ENCODE measurements at regions not wholly inside any gene's neighbourhood (a gene's known extent, or its start where the extent isn't known, plus 50 kb on each side); places are given as distances from the start of the nearest gene placed in this dataset.

- Histone ChIP-seq H3K4me2 (ENCODE audit: low read depth, low read length, poor library complexity, severe bottlenecking) (no peak overlapping the region), H3K4me1 (ENCODE audit: low read length) (no peaks in the 10 kb centered on the region), H3K36me3 (ENCODE audit: insufficient read depth, low read length) (no peaks in the 10 kb centered on the region), H3K9me3 (ENCODE audit: low read length) (no peaks in the 10 kb centered on the region), H3K27ac (ENCODE audit: low read length) (no peak overlapping the region), H3K9ac (ENCODE audit: low read length) (no peak overlapping the region), H3K9me2 (replicated peaks; ENCODE audit: insufficient read depth, low read length) (no peaks in the 10 kb centered on the region), H2AFZ (ENCODE audit: low read length) (no peak overlapping the region), H4K20me1 (ENCODE audit: insufficient read depth, low read depth, low read length) (no peaks in the 10 kb centered on the region), H3K27me3 (ENCODE audit: low read length) (no peaks in the 10 kb centered on the region), H3K4me3 (ENCODE audit: low read length) (no peak overlapping the region), H3K79me2 (ENCODE audit: low read length) (no peaks in the 10 kb centered on the region)
- no peak for DNase-seq
Observed at GRCh38 chr5:160903076-160903475, 51.1 kb upstream of the ATP10B start.

Measured in Karpas-422 (cell line).